HG03064 (cell line): ENCODE measurements at regions not wholly inside any gene's neighbourhood (a gene's known extent, or its start where the extent isn't known, plus 50 kb on each side); places are given as distances from the start of the nearest gene placed in this dataset.

ENCODE experiments used
- ATAC-seq: cut with Tn5 transposase; IDR thresholded peaks from one replicate; pipeline ENCODE4 v1.9.1; 2021; ENCODE audit warnings: low read depth; ENCODE audit not compliant: unreplicated experiment

- no peak for ATAC-seq
These were observed 87.2 kb upstream of the DUSP5 start for GRCh38 chr10:110410329-110411046.

DNA sequence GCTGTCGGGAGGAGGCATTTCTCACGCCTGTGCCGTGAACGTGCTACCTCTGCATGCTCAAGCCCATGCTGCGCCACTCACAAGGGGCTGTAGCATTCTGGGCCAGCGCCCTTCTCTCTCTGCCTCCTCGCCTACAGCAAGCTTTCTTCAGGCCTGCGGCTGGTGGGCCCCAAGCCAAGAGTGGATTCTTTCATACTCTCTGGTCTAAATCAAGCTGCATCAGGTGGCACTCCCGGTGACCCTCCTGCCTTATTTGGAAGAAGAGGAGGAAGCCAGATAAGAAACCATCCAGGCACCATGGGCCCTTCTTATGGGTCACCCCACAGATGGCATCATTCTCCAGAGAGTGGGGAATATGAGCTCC lies 86.7 kb upstream of the DUSP5 start:
- ATAC-seq, result no peak

DNA sequence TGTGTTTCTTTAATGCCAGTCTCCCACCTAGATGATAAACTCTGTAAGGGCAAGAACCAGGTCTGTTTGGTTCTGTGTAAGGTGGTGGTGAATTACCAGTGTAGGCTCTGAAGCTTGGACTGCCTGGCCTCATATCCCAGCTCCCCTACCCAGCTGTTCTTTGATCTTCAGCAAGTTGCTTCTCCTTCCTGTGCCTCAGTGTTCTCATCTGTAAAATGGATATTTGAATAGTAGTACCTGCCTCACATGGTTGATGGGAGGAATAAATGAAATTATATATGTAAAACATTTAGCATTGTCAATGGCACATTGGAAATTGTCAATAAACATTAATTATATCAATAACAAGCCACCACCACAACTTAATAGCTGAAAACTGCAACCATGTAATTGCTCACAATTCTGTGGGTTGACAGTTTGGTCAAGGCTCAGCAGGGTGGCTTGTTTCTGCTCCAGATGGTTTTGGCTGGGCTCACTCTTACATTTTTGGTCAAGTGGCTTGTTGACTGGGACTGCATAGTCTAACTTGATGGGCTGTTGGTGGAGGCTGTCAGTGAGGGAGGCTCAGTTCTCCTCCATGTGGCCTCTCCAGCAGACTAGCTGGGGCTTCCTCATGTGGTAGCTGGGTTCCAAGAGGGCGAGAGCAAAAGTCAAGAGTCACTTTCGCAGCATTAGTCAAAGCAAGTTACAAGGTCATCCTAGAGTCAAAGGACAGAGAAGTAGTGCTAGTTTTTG lies 84.5 kb upstream of the DUSP5 start:
- no peak for ATAC-seq

DNA sequence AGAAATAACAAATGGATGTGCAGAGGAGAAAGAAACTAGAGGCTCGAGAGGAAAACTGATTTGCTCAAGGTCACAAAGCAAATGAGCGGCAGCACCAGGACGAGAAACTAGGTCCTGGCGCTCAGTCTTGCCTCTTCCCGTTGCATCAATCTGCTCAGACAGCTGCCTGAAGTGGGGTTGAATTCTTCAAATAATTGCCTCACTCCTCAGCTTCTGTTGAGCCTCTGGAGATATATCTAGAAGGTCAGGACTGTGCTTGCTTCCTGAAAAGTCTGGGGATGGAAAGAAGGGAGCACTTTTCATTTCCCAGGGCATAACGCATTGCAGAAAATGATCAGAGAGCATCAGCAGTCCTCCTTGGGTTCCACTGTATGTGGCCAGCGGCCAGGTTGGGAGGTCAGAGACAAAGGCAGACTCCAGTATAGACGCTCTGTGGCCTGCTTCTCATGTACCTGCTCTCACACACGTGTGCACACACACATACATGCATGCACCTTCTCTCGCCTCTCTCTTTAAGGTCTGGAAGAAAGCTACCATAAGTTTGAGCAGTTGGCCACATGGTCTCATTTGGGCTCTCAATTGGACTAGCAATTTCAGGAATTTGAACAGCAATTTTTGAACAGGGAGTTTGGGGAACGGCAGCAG lies 83.7 kb upstream of the DUSP5 start:
- ATAC-seq, result no peak

GRCh38 chr10:110414548-110415309 lies 83.0 kb upstream of the DUSP5 start:
- peak; percentile 80 for ATAC-seq

GRCh38 chr10:110415809-110416208 lies 81.9 kb upstream of the DUSP5 start:
- ATAC-seq, result no peak

GRCh38 chr10:110416776-110417711 lies 80.7 kb upstream of the DUSP5 start:
- ATAC-seq, result no peak

GRCh38 chr10:110418218-110418617 lies 79.5 kb upstream of the DUSP5 start:
- no peak for ATAC-seq

DNA sequence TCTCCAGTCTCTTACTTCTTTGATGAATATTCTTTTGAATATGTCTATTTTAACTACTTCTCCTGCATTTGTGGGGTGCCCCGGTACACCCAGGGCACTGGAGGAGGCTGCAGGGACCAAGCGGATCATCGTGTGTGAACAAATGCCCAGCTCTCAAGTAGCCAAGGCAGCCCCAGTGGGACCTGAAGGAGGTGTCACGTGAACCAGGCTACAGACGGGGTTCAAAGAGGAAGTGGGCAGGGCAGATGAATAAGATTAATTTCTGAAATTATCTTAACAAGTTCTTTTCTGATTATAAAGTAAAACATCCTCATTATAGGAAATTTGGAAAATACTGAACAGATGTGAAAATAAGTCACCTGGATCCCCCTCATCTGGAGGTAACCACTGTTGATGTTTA lies 78.4 kb upstream of the DUSP5 start:
- no peak for ATAC-seq

- no peak for ATAC-seq
These were observed 77.1 kb upstream of the DUSP5 start for GRCh38 chr10:110420401-110421193.

- ATAC-seq, result no peak
These were observed 76.1 kb upstream of the DUSP5 start for GRCh38 chr10:110421512-110422138.

DNA sequence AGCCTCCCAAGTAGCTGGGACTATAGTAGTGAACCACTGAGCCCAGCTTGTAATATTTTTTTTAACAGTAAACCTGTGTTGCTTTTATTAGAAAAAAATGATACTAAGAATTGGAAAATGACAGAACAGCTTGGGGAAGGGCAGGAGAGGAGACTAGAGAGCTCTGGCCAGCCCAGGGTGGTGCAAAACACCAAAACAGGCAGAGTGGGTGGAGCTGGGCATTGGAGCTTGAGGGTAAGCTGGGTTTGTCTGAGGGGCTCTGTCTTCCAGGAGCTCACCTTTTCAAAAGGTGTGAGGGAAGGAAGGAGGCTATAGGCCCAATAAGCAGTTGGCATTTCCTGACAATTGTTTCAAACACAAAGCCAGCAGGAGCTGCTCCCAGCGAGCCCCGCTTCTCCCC lies 75.2 kb upstream of the DUSP5 start:
- ATAC-seq, result no peak

- ATAC-seq, result no peak
These were observed 74.1 kb upstream of the DUSP5 start for GRCh38 chr10:110423650-110424049.

DNA sequence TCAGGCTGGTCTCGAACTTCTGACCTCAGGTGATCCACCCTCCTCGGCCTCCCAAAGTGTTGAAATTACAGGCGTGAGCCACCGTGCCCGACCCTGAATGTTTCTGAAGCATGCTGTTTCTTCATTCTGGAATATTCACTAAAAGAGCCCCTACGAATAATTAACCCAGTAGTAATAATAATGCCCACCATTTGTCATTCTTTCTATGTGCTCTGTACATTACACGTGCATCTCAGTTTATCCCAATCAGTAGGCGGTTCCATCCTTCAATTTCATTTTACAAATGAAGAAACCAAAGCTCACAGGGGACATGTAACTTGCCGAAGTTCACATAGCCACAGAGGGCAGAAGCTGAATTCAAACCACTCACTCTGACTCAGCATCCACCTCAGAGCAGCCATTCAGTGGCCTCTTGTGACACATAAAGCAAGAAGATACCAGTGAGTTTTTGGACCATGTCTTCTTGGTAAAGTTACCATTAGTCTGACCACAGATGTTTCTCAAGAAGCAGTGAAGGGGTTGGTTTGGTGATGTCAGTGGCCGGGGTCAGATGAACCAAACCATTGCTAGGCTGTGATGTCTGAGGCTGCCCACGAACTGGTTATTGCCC lies 71.9 kb upstream of the DUSP5 start:
- ATAC-seq, result peak; percentile 66

GRCh38 chr10:110426294-110427181 lies 71.2 kb upstream of the DUSP5 start:
- ATAC-seq, result no peak

DNA sequence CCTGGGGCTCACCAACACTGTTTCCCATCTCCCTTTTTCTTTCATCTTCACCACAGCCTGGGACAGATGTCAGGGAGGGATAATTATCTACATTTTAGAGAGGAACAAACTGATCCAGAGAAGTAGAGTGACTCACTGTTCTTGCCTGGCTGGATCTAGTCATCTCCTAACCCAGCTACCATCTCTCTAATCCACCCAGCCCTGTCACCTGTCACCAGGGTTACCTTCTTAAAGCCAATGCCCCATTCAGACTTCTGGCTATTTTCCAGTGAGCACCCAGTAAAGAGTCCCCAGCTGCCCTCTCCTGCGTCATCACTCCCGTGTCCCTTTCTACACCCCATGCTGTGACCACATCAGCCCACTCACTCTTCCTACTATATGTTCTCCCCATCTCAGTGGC lies 68.4 kb upstream of the DUSP5 start:
- ATAC-seq, result no peak
